Motor neuron (in vitro differentiated cells): ENCODE measurements at regions not wholly inside any gene's neighbourhood (a gene's known extent, or its start where the extent isn't known, plus 50 kb on each side); places are given as distances from the start of the nearest gene placed in this dataset.

Source experiments
- ATAC-seq, 8 experiments: fragments of 200-7000 bp; cut with Tn5 transposase; replicated peaks in 6 of 8; 2 replicates each; pipeline ENCODE4 v1.8.0; 2021; ENCODE audit warnings: mild to moderate bottlenecking in 8 of 8, moderate library complexity in 8 of 8
- H3K27ac ChIP-seq, 2 donors: fragments of 250-450 bp; sonication (Bioruptor Pico); 2 replicates each; pipeline ENCODE4 v1.9.0; 2021; ENCODE audit warnings: antibody characterized with exemption in 2 of 2, mild to moderate bottlenecking in 2 of 2, moderate library complexity in 1 of 2
- H3K4me1 ChIP-seq, 2 donors: fragments of 250-450 bp; sonication (Bioruptor Pico); replicated peaks in 1 of 2; 2 replicates each; pipeline ENCODE4 v1.6.1; 2021; ENCODE audit warnings: antibody characterized with exemption in 2 of 2, mild to moderate bottlenecking in 2 of 2, moderate library complexity in 1 of 2
- H3K4me3 ChIP-seq, 5 donors: fragments of 250-450 bp; sonication (Bioruptor Pico); 2 replicates each; pipeline ENCODE4 v1.9.0; 2021; ENCODE audit warnings: antibody characterized with exemption in 5 of 5, mild to moderate bottlenecking in 5 of 5, moderate library complexity in 4 of 5
- WGBS, 10 experiments: fragments of 450-650 bp; shearing (Covaris generic); methylation state at CpG; one replicate each; pipeline ENCODE4 v1.0.0; 2022; 5-methylcytosine and 5-hydroxymethylcytosine counted together
- in situ Hi-C, 9 experiments: fragments of 400-800 bp; cut with MboI; loops; one replicate each; pipeline ENCODE4 v1.15.0; 2021; ENCODE audit warnings: low sequenced_read_pairs in 9 of 9, low pct_unique_long_range_greater_than_20kb in 2 of 9; ENCODE audit not compliant: unreplicated experiment in 9 of 9

DNA sequence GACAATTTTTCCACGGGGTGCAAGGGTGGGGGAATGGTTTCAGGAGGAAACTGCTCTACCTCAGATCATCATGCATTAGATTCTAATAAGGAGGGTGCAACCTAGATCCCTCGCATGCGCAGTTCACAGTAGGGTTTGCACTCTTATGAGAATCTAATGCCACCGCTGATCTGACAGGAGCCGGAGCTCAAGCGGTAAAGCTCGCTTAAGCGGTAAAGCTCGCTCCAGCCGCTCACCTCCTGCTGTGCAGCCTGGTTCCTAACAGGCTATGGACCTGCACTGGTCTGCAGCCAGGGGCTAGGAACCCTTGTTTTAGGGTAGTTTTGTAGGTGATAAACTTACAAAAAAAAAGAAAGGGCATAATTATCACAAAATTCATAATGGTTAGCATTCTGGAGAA is 53.9 kb upstream of the RYR3 start:
- Histone ChIP-seq H3K4me1 (no peaks in the 10 kb centered on the region), H3K4me3 (no peak overlapping the region), H3K27ac (no peak overlapping the region)
- WGBS, 10 experiments, result 12 to 98% (median 89%) methylated on average over 2 to 8 of the region's 10 CpGs; no CpG with 5 or more reads in 5 of the 10 experiments
- in situ Hi-C loops, result no loop called here
- no peak for ATAC-seq

DNA sequence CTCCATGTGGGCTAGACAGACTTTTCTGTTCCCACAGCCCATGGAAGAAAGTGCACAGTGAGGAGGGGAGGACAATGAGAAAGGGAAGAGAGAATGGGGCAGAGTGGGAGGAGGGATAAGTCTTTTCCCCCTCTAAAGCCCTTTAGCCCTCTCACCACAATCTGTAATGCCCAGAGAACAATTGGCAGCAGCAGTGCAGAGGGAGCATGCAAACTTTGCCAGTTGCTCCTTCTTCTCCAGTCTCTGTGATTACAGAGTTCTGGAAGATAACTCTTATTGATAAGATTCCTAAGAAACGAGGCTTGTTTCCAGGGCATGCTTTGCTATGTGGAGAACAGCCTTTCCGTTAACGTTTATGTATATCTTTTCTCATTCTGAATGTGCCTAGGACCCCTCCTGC is 50.0 kb upstream of the FMN1 start:
- in situ Hi-C loops, result loop anchor here in 1 of 9 experiments (25.0 kb wide), 1 partner anchor 468 kb away; no protein-coding TSS in a partner anchor
- Histone ChIP-seq H3K27ac (no peak overlapping the region), H3K4me3 (no peak overlapping the region), H3K4me1 (no peaks in the 10 kb centered on the region)
- no peak for ATAC-seq
- 42 to 70% (median 57%) methylated on average over 1 to 2 of the region's 3 CpGs; no CpG with 5 or more reads in 5 of the 10 experiments for WGBS, 10 experiments
